ENCODE measurements at regions not wholly inside any gene's neighbourhood (a gene's known extent, or its start where the extent isn't known, plus 50 kb on each side); places are given as distances from the start of the nearest gene placed in this dataset.
A peak's percentile ranks its signal among the peaks of the same experiment; 100 is the strongest.

- intact Hi-C loops (cut with DNase I; ENCODE audit: low total_unique reads), result no loop called here
- no peaks in the 10 kb centered on the region for H3K36me3 ChIP-seq
Measured at GRCh38 chr16:13527332-13527731, 392.6 kb upstream of the ERCC4 start.

GRCh38 chr16:13528691-13529090, 391.3 kb upstream of the ERCC4 start:
- H3K9me3 ChIP-seq, result peaks cover 0 to 5% (median 0%) of the 10 kb centered on the region in 4 donors
- no peak for DNase-seq
- intact Hi-C loops (cut with DNase I; ENCODE audit: low total_unique reads), result no loop called here
- H3K4me3 ChIP-seq, result no peak overlapping the region
- H3K27me3 ChIP-seq, result no peaks in the 10 kb centered on the region
- no peaks in the 10 kb centered on the region for H3K4me1 ChIP-seq
- 71 to 85% (median 80%) methylated on average over 3 of the region's 3 CpGs for WGBS, 5 donors
- TF ChIP-seq POLR2AphosphoS5 (IDR thresholded peaks at IDR 0.05) (no peak), POLR2A (IDR thresholded peaks at IDR 0.05) (no peak), EP300 (IDR thresholded peaks at IDR 0.05) (no peak)
- TF ChIP-seq, protein P1, sequence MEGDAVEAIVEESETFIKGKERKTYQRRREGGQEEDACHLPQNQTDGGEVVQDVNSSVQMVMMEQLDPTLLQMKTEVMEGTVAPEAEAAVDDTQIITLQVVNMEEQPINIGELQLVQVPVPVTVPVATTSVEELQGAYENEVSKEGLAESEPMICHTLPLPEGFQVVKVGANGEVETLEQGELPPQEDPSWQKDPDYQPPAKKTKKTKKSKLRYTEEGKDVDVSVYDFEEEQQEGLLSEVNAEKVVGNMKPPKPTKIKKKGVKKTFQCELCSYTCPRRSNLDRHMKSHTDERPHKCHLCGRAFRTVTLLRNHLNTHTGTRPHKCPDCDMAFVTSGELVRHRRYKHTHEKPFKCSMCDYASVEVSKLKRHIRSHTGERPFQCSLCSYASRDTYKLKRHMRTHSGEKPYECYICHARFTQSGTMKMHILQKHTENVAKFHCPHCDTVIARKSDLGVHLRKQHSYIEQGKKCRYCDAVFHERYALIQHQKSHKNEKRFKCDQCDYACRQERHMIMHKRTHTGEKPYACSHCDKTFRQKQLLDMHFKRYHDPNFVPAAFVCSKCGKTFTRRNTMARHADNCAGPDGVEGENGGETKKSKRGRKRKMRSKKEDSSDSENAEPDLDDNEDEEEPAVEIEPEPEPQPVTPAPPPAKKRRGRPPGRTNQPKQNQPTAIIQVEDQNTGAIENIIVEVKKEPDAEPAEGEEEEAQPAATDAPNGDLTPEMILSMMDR (IDR thresholded peaks at IDR 0.05), result no peak
- no peak overlapping the region for H3K27ac ChIP-seq
- no peaks in the 10 kb centered on the region for H3K36me3 ChIP-seq

More at GRCh38 chr16:13527332-13527731, 392.6 kb upstream of the ERCC4 start:
- WGBS, 5 donors, result 75 to 82% (median 78%) methylated on average over 7 of the region's 7 CpGs
- Histone ChIP-seq H3K27ac (no peak overlapping the region), H3K9me3 (peaks cover 0 to 5% (median 0%) of the 10 kb centered on the region in 4 donors), H3K4me1 (no peaks in the 10 kb centered on the region), H3K4me3 (no peak overlapping the region), H3K27me3 (no peaks in the 10 kb centered on the region)
- no peak for DNase-seq
- no peak for TF ChIP-seq POLR2AphosphoS5 (IDR thresholded peaks at IDR 0.05)
- TF ChIP-seq POLR2A (IDR thresholded peaks at IDR 0.05), result no peak
- TF ChIP-seq, protein P1 (IDR thresholded peaks at IDR 0.05), result no peak
- no peak for TF ChIP-seq EP300 (IDR thresholded peaks at IDR 0.05)

GRCh38 chr16:13529193-13529982, 390.6 kb upstream of the ERCC4 start:
- Histone ChIP-seq H3K4me3 (no peak overlapping the region), H3K4me1 (no peaks in the 10 kb centered on the region), H3K27ac (no peak overlapping the region), H3K27me3 (no peaks in the 10 kb centered on the region), H3K36me3 (no peaks in the 10 kb centered on the region), H3K9me3 (peaks cover 0 to 5% (median 0%) of the 10 kb centered on the region in 4 donors)
- 14 to 30% (median 24%) methylated on average over 3 of the region's 3 CpGs for WGBS, 5 donors
- intact Hi-C loops (cut with DNase I; ENCODE audit: low total_unique reads), result no loop called here
- TF ChIP-seq POLR2AphosphoS5 (IDR thresholded peaks at IDR 0.05), result peak in 1 of 3 donors; percentile 5
- no peak for TF ChIP-seq EP300 (IDR thresholded peaks at IDR 0.05)
- no peak for DNase-seq

- no peak overlapping the region for H3K27ac ChIP-seq
- no peak for DNase-seq
- 80 to 88% (median 82%) methylated on average over 4 of the region's 4 CpGs for WGBS, 5 donors
- H3K4me1 ChIP-seq, result no peaks in the 10 kb centered on the region
- no peak overlapping the region for H3K4me3 ChIP-seq
- no peaks in the 10 kb centered on the region for H3K27me3 ChIP-seq
- intact Hi-C loops (cut with DNase I; ENCODE audit: low total_unique reads), result no loop called here
- peaks cover 0 to 5% (median 0%) of the 10 kb centered on the region in 4 donors for H3K9me3 ChIP-seq
- H3K36me3 ChIP-seq, result no peaks in the 10 kb centered on the region
- TF ChIP-seq POLR2AphosphoS5 (IDR thresholded peaks at IDR 0.05), result no peak
Measured at GRCh38 chr16:13540771-13541170, 379.2 kb upstream of the ERCC4 start.

- Histone ChIP-seq H3K36me3 (no peaks in the 10 kb centered on the region), H3K9me3 (peaks cover 0 to 5% (median 0%) of the 10 kb centered on the region in 4 donors), H3K4me3 (no peak overlapping the region), H3K27me3 (no peaks in the 10 kb centered on the region), H3K27ac (no peak overlapping the region), H3K4me1 (no peaks in the 10 kb centered on the region)
- WGBS, 5 donors, result 61 to 74% (median 70%) methylated on average over 2 of the region's 2 CpGs
- DNase-seq, result no peak
- TF ChIP-seq EP300 (IDR thresholded peaks at IDR 0.05), result no peak
- TF ChIP-seq, protein P1 (IDR thresholded peaks at IDR 0.05), result no peak
- no peak for TF ChIP-seq POLR2A (IDR thresholded peaks at IDR 0.05)
- TF ChIP-seq POLR2AphosphoS5 (IDR thresholded peaks at IDR 0.05), result no peak
- intact Hi-C loops (cut with DNase I; ENCODE audit: low total_unique reads), result no loop called here
Measured at GRCh38 chr16:13542284-13542683, 377.7 kb upstream of the ERCC4 start.

All from stomach (tissue), 8 donors.